GM23248 (cell line): ENCODE measurements at regions not wholly inside any gene's neighbourhood (a gene's known extent, or its start where the extent isn't known, plus 50 kb on each side); places are given as distances from the start of the nearest gene placed in this dataset.

Experiments used
- EZH2 ChIP-seq: fragments of 200-600 bp; sonication (generic); IDR thresholded peaks from 2 replicates; pipeline ENCODE4 v1.6.1; 2018; ENCODE audit warnings: antibody characterized with exemption, mild to moderate bottlenecking; ENCODE audit not compliant: insufficient read depth, poor library complexity, severe bottlenecking
- EZH2phosphoT487 ChIP-seq: fragments of 200-600 bp; sonication (generic); IDR thresholded peaks from 2 replicates; pipeline ENCODE4 v1.6.1; 2018; ENCODE audit warnings: antibody characterized with exemption, moderate library complexity, mild to moderate bottlenecking, low read depth; ENCODE audit not compliant: insufficient read depth

- TF ChIP-seq EZH2 (no peak), EZH2phosphoT487 (no peak)
These were observed 668.1 kb upstream of the CDH6 start for GRCh38 chr5:30525353-30525752.
